GM19452 (cell line): ENCODE measurements at regions not wholly inside any gene's neighbourhood (a gene's known extent, or its start where the extent isn't known, plus 50 kb on each side); places are given as distances from the start of the nearest gene placed in this dataset.

Experiments
- ATAC-seq: cut with Tn5 transposase; IDR thresholded peaks from one replicate; pipeline ENCODE4 v1.9.1; 2021; ENCODE audit not compliant: unreplicated experiment

- no peak for ATAC-seq
Observed at GRCh38 chr22:49108636-49109315, 718.9 kb downstream of the BRD1 start.

GRCh38 chr22:49107961-49108530 is 719.6 kb downstream of the BRD1 start:
- ATAC-seq: no peak

- no peak for ATAC-seq
Observed at GRCh38 chr22:49107561-49107960, 720.1 kb downstream of the BRD1 start.

DNA sequence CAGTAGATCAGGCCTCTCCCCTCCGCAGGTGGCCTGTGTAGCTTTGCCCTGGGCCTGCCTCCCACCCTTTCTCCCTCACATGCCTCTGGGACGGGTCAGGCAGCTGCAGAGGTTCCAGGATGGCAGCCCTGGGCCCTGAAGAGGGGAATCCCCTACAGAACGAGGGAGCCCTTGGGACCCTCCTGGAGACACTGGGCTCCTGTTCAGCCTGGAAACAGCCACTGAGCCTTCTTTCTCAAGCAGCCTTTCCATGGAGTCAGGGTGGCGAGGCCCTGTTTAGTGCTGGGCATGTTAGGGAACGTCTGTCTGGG is 720.9 kb downstream of the BRD1 start:
- no peak for ATAC-seq

GRCh38 chr22:49106096-49106841 is 721.4 kb downstream of the BRD1 start:
- ATAC-seq: no peak

DNA sequence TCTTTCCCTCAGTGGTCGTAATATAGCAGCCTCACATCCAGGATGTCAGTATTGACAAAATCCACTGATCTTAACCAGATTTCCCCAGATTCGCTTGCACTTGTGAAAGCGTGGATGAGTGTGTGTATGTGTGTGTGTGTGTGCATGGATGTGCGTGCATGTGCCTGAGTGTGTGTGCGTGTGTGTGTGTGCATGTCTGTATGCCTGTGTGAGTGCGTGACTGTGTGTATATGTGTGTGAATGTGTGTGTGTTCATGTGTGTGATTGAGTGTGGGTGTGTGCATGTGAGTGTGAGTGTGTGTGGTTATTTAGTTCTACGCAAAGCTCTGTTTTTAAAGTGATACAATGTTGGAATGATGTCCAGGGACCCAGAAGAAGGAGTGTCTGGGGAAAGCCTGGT is 723.2 kb downstream of the BRD1 start:
- no peak for ATAC-seq

- no peak for ATAC-seq
Observed at GRCh38 chr22:49103314-49104059, 724.2 kb downstream of the BRD1 start.

DNA sequence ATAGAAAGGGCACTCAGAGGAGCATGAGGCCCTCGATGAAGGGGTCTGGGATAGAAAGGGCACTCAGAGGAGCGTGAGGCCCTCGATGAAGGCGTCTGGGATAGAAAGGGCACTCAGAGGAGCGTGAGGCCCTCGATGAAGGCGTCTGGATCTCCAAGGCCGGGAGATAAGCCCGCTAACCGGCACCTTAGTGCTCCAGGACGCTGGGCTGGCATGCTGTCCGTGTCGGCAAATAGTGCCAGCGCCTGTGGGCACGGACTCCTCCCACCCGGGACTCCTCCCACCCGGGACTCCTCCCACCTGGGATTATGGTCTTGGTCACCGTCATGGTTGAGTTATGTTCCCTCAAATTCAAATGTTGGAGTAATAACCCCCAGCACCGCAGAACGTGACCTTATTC is 725.3 kb downstream of the BRD1 start:
- ATAC-seq: no peak

- no peak for ATAC-seq
Observed at GRCh38 chr22:49101873-49102272, 725.8 kb downstream of the BRD1 start.

DNA sequence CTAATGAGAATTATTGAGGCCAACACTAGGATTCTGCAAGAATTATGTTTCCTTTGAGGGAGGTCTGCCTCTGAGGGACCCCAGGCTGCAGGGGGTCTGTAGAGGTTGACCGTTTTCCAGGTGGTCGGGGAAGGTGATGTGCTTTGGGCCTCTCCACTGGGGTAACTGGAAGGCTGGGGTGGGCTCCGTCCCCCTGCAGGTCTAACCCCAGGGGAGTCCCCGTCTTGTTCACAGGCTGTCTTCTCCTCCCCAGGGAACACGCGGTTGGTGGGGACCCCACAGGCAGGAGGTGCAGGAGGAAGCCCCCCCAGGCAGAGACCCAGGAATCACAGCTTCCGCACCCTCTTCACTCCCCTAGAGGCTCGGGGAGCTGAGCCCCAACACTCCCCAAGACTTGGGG is 726.4 kb downstream of the BRD1 start:
- ATAC-seq: no peak

DNA sequence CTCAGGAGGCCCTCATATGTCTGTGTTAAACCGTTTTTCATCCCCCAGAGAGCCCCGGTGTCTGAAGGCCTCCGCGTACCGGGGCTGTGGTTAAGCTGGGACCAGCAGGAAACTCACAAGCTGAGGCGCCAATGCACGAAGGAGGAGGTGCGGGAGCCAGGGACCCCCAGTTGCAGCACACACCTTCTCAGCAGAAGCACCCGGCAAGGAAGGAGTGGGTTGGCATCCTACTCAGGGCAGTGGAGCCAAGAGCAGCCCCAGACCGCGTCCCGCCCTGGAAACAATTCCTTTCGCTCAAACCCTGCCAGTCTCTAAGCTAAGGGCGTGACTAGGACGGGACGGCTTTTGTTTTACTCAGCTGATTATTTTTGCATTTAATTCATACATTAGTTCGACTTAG is 726.9 kb downstream of the BRD1 start:
- no peak for ATAC-seq

- no peak for ATAC-seq
Observed at GRCh38 chr22:49100316-49100715, 727.4 kb downstream of the BRD1 start.

DNA sequence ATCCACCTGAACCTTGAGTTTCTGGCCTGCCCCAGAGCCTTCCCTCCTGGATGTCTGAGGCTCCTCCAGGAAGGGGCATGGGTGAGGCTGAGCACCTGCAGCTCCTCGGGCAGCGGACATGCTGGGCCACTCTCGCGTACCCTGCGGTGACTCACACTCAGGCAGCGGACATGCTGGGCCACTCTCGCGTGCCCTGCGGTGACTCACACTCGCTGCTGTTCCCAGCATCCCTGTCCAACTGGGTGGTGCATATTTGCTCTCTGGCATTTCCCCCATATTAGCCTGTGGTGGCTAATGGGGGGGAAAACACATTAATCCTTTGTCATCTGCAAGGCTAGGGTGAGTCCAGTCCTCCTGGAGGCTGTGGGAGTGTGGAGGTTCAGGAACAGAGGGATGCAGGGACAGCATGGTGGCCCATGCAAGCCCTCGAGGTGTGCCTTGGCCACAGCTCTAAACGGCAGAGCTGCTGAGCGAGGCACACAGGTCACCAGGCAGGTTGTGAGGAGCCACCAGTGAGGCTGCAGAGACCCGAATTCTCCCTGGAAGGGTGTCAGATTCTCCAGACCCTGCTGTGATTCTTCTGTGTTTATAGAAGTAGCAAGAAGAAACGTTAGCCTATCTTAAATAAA is 728.1 kb downstream of the BRD1 start:
- ATAC-seq: no peak

DNA sequence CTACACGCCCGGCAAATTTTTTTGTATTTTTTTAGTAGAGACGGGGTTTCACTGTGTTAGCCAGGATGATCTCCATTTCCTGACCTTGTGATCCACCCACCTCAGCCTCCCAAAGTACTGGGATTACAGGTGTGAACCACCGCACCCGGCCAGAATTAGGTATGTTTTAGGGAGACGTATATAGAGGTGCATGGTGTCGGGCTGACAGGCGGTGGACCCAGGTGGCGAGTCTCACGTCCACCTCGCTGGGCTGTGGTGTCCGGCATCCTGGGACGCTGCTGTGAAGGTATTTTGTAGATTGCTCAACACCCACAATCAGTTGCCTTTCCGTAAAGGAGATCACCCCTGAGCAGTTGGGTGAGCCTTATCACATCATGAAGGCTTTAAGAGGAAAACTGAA is 728.6 kb downstream of the BRD1 start:
- no peak for ATAC-seq

DNA sequence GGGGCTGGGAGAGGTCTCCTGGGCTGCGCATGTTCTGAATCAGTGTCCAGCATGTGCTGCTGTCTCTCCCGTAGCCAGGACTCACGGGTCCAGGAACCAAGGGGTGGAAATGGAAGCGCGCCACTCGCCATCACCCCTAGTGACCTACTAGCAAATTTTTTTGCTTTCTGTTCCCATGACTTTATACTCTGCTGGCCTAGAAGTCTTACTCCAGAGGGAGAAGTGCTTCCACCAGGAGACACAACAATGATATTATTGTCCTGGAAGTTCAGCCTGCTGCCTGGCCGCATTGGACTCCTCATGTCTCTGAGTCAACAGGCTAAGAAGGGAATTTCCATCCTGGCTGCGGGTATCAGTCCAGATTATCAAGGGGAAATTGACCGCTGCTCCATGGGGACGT is 729.7 kb downstream of the BRD1 start:
- no peak for ATAC-seq

DNA sequence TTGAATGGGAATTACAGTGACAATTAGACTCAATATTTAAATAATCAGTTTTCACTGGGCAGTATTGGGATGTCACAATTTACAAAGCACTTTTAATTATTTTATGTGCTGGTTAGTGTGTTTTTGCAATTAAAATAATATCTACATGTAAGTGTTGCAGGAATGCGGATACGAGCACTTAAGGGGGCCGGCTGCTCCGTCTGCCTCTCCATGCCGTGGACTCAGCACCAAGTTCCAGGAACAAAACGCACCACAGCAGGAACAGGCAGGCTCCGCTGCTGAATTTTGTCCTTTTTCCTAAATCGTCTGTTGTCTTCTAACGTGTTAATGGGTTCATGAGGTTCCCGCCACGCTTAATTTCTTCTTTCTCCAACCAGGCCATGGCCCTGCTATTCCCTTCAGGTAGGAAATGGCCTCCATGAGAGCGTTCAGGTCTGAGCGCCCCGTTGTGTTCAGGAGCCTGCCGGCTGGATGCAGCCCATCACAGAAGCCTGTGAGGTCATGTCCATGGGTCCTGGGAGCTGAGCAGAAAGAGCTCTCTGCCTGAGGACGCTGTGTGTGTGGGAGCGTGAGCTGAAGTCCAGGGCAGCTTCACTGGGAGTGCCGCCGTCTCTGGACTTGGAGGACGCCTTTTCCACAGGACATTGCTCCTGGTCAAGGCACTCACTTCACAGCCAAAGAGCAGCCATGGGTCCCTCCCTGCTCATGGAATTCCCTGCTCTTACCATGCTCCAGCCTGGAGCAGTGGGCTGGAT is 730.3 kb downstream of the BRD1 start:
- ATAC-seq: no peak

DNA sequence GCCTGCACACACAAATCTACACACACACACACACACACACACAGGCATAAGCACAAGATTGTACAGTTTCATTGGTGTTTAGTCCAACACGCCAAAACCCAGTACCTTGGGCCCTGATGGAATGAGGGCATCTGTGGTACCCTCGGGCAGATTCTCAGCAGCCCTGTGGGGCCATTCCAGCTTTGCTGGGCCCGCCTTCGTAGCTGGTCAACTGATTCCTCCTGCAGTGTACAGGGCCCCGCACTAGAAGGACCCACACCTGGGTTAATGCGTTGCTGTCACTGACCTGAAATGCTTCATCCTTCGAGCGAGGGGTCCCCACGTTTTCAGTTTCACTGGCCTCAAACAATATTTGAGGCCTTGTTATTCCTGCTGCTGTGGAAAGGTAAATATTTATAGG is 731.2 kb downstream of the BRD1 start:
- ATAC-seq: no peak

GRCh38 chr22:49095366-49095765 is 732.3 kb downstream of the BRD1 start:
- no peak for ATAC-seq

DNA sequence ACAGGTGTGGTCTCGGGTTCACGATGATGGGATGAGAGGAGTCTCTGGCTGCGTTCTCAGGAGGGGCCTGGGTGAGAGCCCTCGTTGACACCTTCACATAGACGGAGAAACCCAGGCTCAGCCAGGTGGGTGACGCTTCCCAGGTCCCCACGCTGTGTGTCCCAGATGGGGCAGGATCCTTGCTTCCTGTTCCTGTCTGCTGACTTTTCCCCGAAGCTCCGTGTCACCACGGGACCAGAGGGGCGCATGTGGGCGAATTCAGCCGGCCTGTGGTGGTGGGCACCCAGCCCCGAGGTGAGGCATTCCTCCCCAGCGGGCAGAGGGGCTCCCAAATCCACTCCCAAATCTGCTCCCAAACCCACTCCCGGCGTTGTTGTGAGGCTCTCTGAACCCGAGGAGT is 732.8 kb downstream of the BRD1 start:
- no peak for ATAC-seq

- no peak for ATAC-seq
Observed at GRCh38 chr22:49094151-49094550, 733.5 kb downstream of the BRD1 start.
